Naive thymus-derived CD4-positive, alpha-beta T cell (primary cell): ENCODE measurements at regions not wholly inside any gene's neighbourhood (a gene's known extent, or its start where the extent isn't known, plus 50 kb on each side); places are given as distances from the start of the nearest gene placed in this dataset.
"Not testable (repeated sequence)": the region's sequence is repeated elsewhere in the genome, so short reads cannot be mapped to it uniquely, and the experiment has no call there.

Experiments
- ATAC-seq: fragments of 150-1000 bp; cut with Tn5 transposase; 2 replicates; pipeline ENCODE4 v1.10.0; 2021; ENCODE audit warnings: mild to moderate bottlenecking, moderate library complexity
- CTCF ChIA-PET: fragments of 350-600 bp; sonication (Branson Sonifier 250); formaldehyde crosslinking; loops from one replicate; lab custom pipeline; 2021; ENCODE audit warnings: antibody characterized with exemption; lab: Charles Lee
- POLR2A ChIA-PET: fragments of 350-600 bp; sonication (Branson Sonifier 250); formaldehyde crosslinking; loops from one replicate; lab custom pipeline; 2021; ENCODE audit warnings: antibody characterized with exemption, inconsistent platforms; lab: Charles Lee
- DNase-seq, 9 donors: peaks; one replicate each; pipeline versions ENCODE4 v3.0.0 to v3.0.0-alpha.2; 2020 to 2022; ENCODE audit warnings: mixed read lengths in 1 of 9
- H3K27ac ChIP-seq: one replicate; pipeline ENCODE4 v1.7.0; 2013; ENCODE audit warnings: mild to moderate bottlenecking, low read depth, low read length, moderate library complexity
- H3K27me3 ChIP-seq, 2 donors: one replicate each; pipeline ENCODE4 v1.7.0; 2013; ENCODE audit warnings: low read length in 2 of 2, mild to moderate bottlenecking in 2 of 2, moderate library complexity in 2 of 2; ENCODE audit not compliant: control insufficient read depth in 2 of 2, insufficient read depth in 2 of 2
- H3K36me3 ChIP-seq, 3 experiments: 1 replicate in 2 of 3; 2 replicates in 1 of 3; pipeline ENCODE4 v1.7.0; 2013; ENCODE audit warnings: low read length in 3 of 3, mild to moderate bottlenecking in 3 of 3, moderate library complexity in 1 of 3; ENCODE audit not compliant: insufficient read depth in 3 of 3, control insufficient read depth in 2 of 3
- H3K4me1 ChIP-seq, 2 donors: one replicate each; pipeline ENCODE4 v1.7.0; 2013; ENCODE audit warnings: low read length in 2 of 2, mild to moderate bottlenecking in 2 of 2, moderate library complexity in 1 of 2; ENCODE audit not compliant: control insufficient read depth in 2 of 2, insufficient read depth in 2 of 2
- H3K4me3 ChIP-seq: 2 replicates; pipeline ENCODE4 v1.7.0; 2013; ENCODE audit warnings: mild to moderate bottlenecking, low read length
- H3K9me3 ChIP-seq, 3 experiments: 1 replicate in 2 of 3; 2 replicates in 1 of 3; pipeline ENCODE4 v1.7.0; 2013; ENCODE audit warnings: low read length in 3 of 3; ENCODE audit not compliant: control insufficient read depth in 2 of 3
- H3K27ac Mint-ChIP-seq, 9 donors: one replicate each; pipeline ENCODE4 v1.8.0; 2020 to 2022; ENCODE audit warnings: mixed read lengths in 9 of 9, mild to moderate bottlenecking in 8 of 9, moderate library complexity in 5 of 9, inconsistent platforms in 2 of 9
- H3K27me3 Mint-ChIP-seq, 5 donors: one replicate each; pipeline ENCODE4 v1.8.0; 2021 to 2022; ENCODE audit warnings: mixed read lengths in 5 of 5, mild to moderate bottlenecking in 1 of 5
- H3K36me3 Mint-ChIP-seq, 5 donors: one replicate each; pipeline ENCODE4 v1.8.0; 2020 to 2022; ENCODE audit warnings: mixed read lengths in 5 of 5, mild to moderate bottlenecking in 3 of 5, inconsistent platforms in 1 of 5
- H3K4me1 Mint-ChIP-seq, 7 donors: one replicate each; pipeline ENCODE4 v1.8.0; 2020 to 2022; ENCODE audit warnings: mixed read lengths in 7 of 7, mild to moderate bottlenecking in 3 of 7, inconsistent platforms in 1 of 7
- H3K4me3 Mint-ChIP-seq, 10 donors: one replicate each; pipeline ENCODE4 v1.8.0; 2020 to 2022; ENCODE audit warnings: mild to moderate bottlenecking in 10 of 10, mixed read lengths in 10 of 10, moderate library complexity in 6 of 10, inconsistent platforms in 2 of 10
- H3K9me3 Mint-ChIP-seq, 11 donors: one replicate each; pipeline ENCODE4 v1.8.0; 2020 to 2022; ENCODE audit warnings: mixed read lengths in 11 of 11, mild to moderate bottlenecking in 4 of 11, inconsistent platforms in 1 of 11, moderate library complexity in 1 of 11
- intact Hi-C, 2 donors: fragments of 100-400 bp; cut with micrococcal nuclease; formaldehyde crosslinking; loops; one replicate each; pipeline ENCODE4 v1.15.1; 2023

GRCh38 chr19:31046024-31046423, 303.2 kb downstream of the TSHZ3 start:
- no peaks in the 10 kb centered on the region for H3K36me3 ChIP-seq
- no peak overlapping the region for H3K4me3 ChIP-seq
- Mint-ChIP-seq H3K27ac (no peak overlapping the region), H3K27me3 (peaks cover 0 to 11% (median 5%) of the 10 kb centered on the region in 5 donors), H3K9me3 (no peaks in the 10 kb centered on the region), H3K4me1 (no peaks in the 10 kb centered on the region), H3K4me3 (no peak overlapping the region), H3K36me3 (no peaks in the 10 kb centered on the region)
- ChIA-PET CTCF (interaction anchor here (0.6 to 0.7 kb wide), 2 partner anchors 31 to 1540 kb away, joined by 3 read pairs; no protein-coding TSS in a partner anchor), POLR2A (no interaction called here)
- no peaks in the 10 kb centered on the region for H3K4me1 ChIP-seq
- H3K27ac ChIP-seq, result no peak overlapping the region
- DNase-seq, result no peak
- no peaks in the 10 kb centered on the region for H3K9me3 ChIP-seq
- intact Hi-C loops, result no loop called here
- ATAC-seq, result no peak
- no peaks in the 10 kb centered on the region for H3K27me3 ChIP-seq

GRCh38 chr19:31041461-31041860, 307.8 kb downstream of the TSHZ3 start:
- no peaks in the 10 kb centered on the region for H3K36me3 ChIP-seq
- CTCF ChIA-PET, result no interaction called here
- Mint-ChIP-seq H3K27ac (no peak overlapping the region), H3K9me3 (no peaks in the 10 kb centered on the region), H3K4me1 (no peaks in the 10 kb centered on the region), H3K27me3 (peaks cover 0 to 23% (median 11%) of the 10 kb centered on the region in 5 donors), H3K36me3 (no peaks in the 10 kb centered on the region), H3K4me3 (no peak overlapping the region)
- H3K4me1 ChIP-seq, result no peaks in the 10 kb centered on the region
- ATAC-seq, result no peak
- H3K9me3 ChIP-seq, result no peaks in the 10 kb centered on the region
- intact Hi-C loops, result no loop called here
- H3K27me3 ChIP-seq, result no peaks in the 10 kb centered on the region
- no peak overlapping the region for H3K4me3 ChIP-seq
- no peak overlapping the region for H3K27ac ChIP-seq
- DNase-seq, result no peak
- POLR2A ChIA-PET, result no interaction called here

- H3K4me1 Mint-ChIP-seq, result no peaks in the 10 kb centered on the region
- ChIA-PET POLR2A (no interaction called here), CTCF (no interaction called here)
- intact Hi-C loops, result no loop called here
- H3K36me3 Mint-ChIP-seq, result no peaks in the 10 kb centered on the region
- Histone ChIP-seq H3K27ac (no peak overlapping the region), H3K4me3 (no peak overlapping the region), H3K36me3 (no peaks in the 10 kb centered on the region), H3K9me3 (no peaks in the 10 kb centered on the region), H3K4me1 (no peaks in the 10 kb centered on the region), H3K27me3 (no peaks in the 10 kb centered on the region)
- DNase-seq (no peak), ATAC-seq (no peak)
- peaks cover 0 to 23% (median 15%) of the 10 kb centered on the region in 5 donors for H3K27me3 Mint-ChIP-seq
- no peak overlapping the region for H3K4me3 Mint-ChIP-seq
- peak overlapping the region in 1 of 9 donors; percentile 21 for H3K27ac Mint-ChIP-seq
- peaks cover 0 to 8% (median 0%) of the 10 kb centered on the region in 11 donors for H3K9me3 Mint-ChIP-seq
These were observed 310.1 kb downstream of the TSHZ3 start for GRCh38 chr19:31039151-31039550.

GRCh38 chr19:31037286-31037980, 311.8 kb downstream of the TSHZ3 start:
- Mint-ChIP-seq H3K27ac (no peak overlapping the region), H3K4me3 (no peak overlapping the region), H3K27me3 (peaks cover 1 to 23% (median 15%) of the 10 kb centered on the region in 5 donors), H3K4me1 (no peaks in the 10 kb centered on the region), H3K9me3 (peaks cover 0 to 8% (median 0%) of the 10 kb centered on the region in 11 donors), H3K36me3 (no peaks in the 10 kb centered on the region)
- ChIA-PET POLR2A (no interaction called here), CTCF (no interaction called here)
- H3K4me3 ChIP-seq, result no peak overlapping the region
- no peak overlapping the region for H3K27ac ChIP-seq
- no peak for ATAC-seq
- no peaks in the 10 kb centered on the region for H3K9me3 ChIP-seq
- DNase-seq, result no peak
- H3K27me3 ChIP-seq, result no peaks in the 10 kb centered on the region
- H3K4me1 ChIP-seq, result no peaks in the 10 kb centered on the region
- no peaks in the 10 kb centered on the region for H3K36me3 ChIP-seq
- intact Hi-C loops, result no loop called here

- CTCF ChIA-PET, H3K4me1 Mint-ChIP-seq, ATAC-seq, H3K4me3 Mint-ChIP-seq, POLR2A ChIA-PET, DNase-seq, H3K4me1 ChIP-seq, H3K27me3 ChIP-seq, H3K36me3 ChIP-seq, H3K27ac ChIP-seq, intact Hi-C loops, H3K27ac Mint-ChIP-seq, H3K36me3 Mint-ChIP-seq, H3K9me3 ChIP-seq, H3K4me3 ChIP-seq: not testable (repeated sequence)
- Mint-ChIP-seq H3K9me3 (peaks cover 0 to 18% (median 3%) of the 10 kb centered on the region in 11 donors), H3K27me3 (peaks cover 3 to 27% (median 10%) of the 10 kb centered on the region in 5 donors)
These were observed 317.8 kb downstream of the TSHZ3 start for GRCh38 chr19:31031455-31031854.

- intact Hi-C loops, result no loop called here
- ChIA-PET CTCF (no interaction called here), POLR2A (no interaction called here)
- Mint-ChIP-seq H3K9me3 (peaks cover 0 to 37% (median 8%) of the 10 kb centered on the region in 11 donors), H3K4me3 (no peak overlapping the region), H3K27me3 (peaks cover 0 to 42% (median 12%) of the 10 kb centered on the region in 5 donors), H3K36me3 (peaks cover 0 to 4% (median 0%) of the 10 kb centered on the region in 5 donors), H3K4me1 (no peaks in the 10 kb centered on the region), H3K27ac (no peak overlapping the region)
- no peaks in the 10 kb centered on the region for H3K36me3 ChIP-seq
- H3K9me3 ChIP-seq, result no peaks in the 10 kb centered on the region
- ATAC-seq, result no peak
- no peak for DNase-seq
- no peak overlapping the region for H3K27ac ChIP-seq
- no peaks in the 10 kb centered on the region for H3K4me1 ChIP-seq
- no peak overlapping the region for H3K4me3 ChIP-seq
- H3K27me3 ChIP-seq, result no peaks in the 10 kb centered on the region
These were observed 326.2 kb downstream of the TSHZ3 start for GRCh38 chr19:31023038-31023437.

GRCh38 chr19:31018936-31019335, 330.3 kb downstream of the TSHZ3 start:
- H3K36me3 ChIP-seq, result no peaks in the 10 kb centered on the region
- CTCF ChIA-PET, result no interaction called here
- H3K4me3 ChIP-seq, result no peak overlapping the region
- intact Hi-C loops, result no loop called here
- POLR2A ChIA-PET, result no interaction called here
- Mint-ChIP-seq H3K4me3 (no peak overlapping the region), H3K4me1 (peaks cover 0 to 9% (median 0%) of the 10 kb centered on the region in 7 donors), H3K27ac (no peak overlapping the region), H3K9me3 (peaks cover 0 to 18% (median 0%) of the 10 kb centered on the region in 11 donors), H3K27me3 (peaks cover 0 to 33% (median 17%) of the 10 kb centered on the region in 5 donors), H3K36me3 (no peaks in the 10 kb centered on the region)
- H3K27me3 ChIP-seq, result no peaks in the 10 kb centered on the region
- DNase-seq (no peak), ATAC-seq (no peak)
- H3K4me1 ChIP-seq, result no peaks in the 10 kb centered on the region
- no peak overlapping the region for H3K27ac ChIP-seq
- no peaks in the 10 kb centered on the region for H3K9me3 ChIP-seq
